ENCODE measurements at regions not wholly inside any gene's neighbourhood (a gene's known extent, or its start where the extent isn't known, plus 50 kb on each side); places are given as distances from the start of the nearest gene placed in this dataset.

DNA sequence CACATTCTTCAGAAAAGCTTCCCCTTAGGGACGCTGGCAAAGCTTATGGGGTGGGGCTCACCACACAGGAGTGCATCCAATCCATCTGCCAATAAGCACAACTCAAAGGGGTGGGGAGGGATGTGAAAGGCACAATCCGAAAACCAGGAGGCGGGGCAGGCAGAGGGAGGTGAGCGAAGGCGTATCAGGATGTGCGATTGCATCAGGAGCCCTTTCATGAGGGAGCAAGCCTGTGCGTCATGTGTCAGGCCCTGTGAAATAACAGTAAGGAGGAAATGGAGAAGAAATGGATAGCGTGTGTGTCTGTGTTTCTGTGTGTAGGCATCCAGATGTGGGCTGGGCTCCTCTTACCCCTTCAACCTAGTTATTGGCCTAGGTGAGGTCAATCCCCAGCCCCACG lies 382.4 kb upstream of the CDH4 start:
- H3K9me3 Mint-ChIP-seq = no peaks in the 10 kb centered on the region
- TF ChIP-seq CTCF (conservative IDR thresholded peaks at IDR 0.05) = no peak
- H3K4me1 ChIP-seq (ENCODE audit: control insufficient read depth, insufficient read depth, low read length) = peaks cover 4% of the 10 kb centered on the region
- no peak overlapping the region for H3K4me3 Mint-ChIP-seq
- DNase-seq = no peak
- H3K9ac ChIP-seq (ENCODE audit: extremely low read depth, low read length, poor library complexity, severe bottlenecking) = no peak overlapping the region
- no peaks in the 10 kb centered on the region for H3K27me3 ChIP-seq (ENCODE audit: control insufficient read depth, insufficient read depth, low read length, poor library complexity, severe bottlenecking)
- 96 to 100% methylated on average over 2 to 9 of the region's 9 CpGs for WGBS, 2 experiments (ENCODE audit: insufficient coverage in 1 of 2, insufficient read length in 1 of 2)
- H3K27ac Mint-ChIP-seq = no peak overlapping the region
- no peak overlapping the region for H3K4me3 ChIP-seq (ENCODE audit: low read length)
- no peak overlapping the region for H3K27ac ChIP-seq (ENCODE audit: low read depth, low read length)
- no peaks in the 10 kb centered on the region for H3K36me3 Mint-ChIP-seq (ENCODE audit: low read depth)
- no peaks in the 10 kb centered on the region for H3K9me3 ChIP-seq (ENCODE audit: control insufficient read depth, low read length)
- H3K36me3 ChIP-seq (ENCODE audit: control insufficient read depth, insufficient read depth, low read length) = no peaks in the 10 kb centered on the region
- H3K4me1 Mint-ChIP-seq = peaks cover 9% of the 10 kb centered on the region
- H3K27me3 Mint-ChIP-seq (ENCODE audit: insufficient read depth) = peaks cover 39% of the 10 kb centered on the region

GRCh38 chr20:60870040-60870439 lies 382.0 kb upstream of the CDH4 start:
- TF ChIP-seq CTCF (conservative IDR thresholded peaks at IDR 0.05) = no peak
- 90 to 96% methylated on average over 2 to 7 of the region's 7 CpGs for WGBS, 2 experiments (ENCODE audit: insufficient coverage in 1 of 2, insufficient read length in 1 of 2)
- no peak overlapping the region for H3K27ac Mint-ChIP-seq

GRCh38 chr20:60872224-60872623 lies 379.8 kb upstream of the CDH4 start:
- no peak overlapping the region for H3K9ac ChIP-seq (ENCODE audit: extremely low read depth, low read length, poor library complexity, severe bottlenecking)
- H3K9me3 ChIP-seq (ENCODE audit: control insufficient read depth, low read length) = no peaks in the 10 kb centered on the region
- no peak overlapping the region for H3K4me3 ChIP-seq (ENCODE audit: low read length)
- WGBS, 2 experiments (ENCODE audit: insufficient coverage in 1 of 2, insufficient read length in 1 of 2) = 82 to 96% methylated on average over 6 to 8 of the region's 8 CpGs
- DNase-seq = no peak
- H3K4me1 ChIP-seq (ENCODE audit: control insufficient read depth, insufficient read depth, low read length) = peaks cover 4% of the 10 kb centered on the region
- H3K36me3 ChIP-seq (ENCODE audit: control insufficient read depth, insufficient read depth, low read length) = no peaks in the 10 kb centered on the region
- no peak for TF ChIP-seq CTCF (conservative IDR thresholded peaks at IDR 0.05)
- Mint-ChIP-seq H3K4me3 (no peak overlapping the region), H3K27me3 (ENCODE audit: insufficient read depth) (peaks cover 55% of the 10 kb centered on the region), H3K27ac (no peak overlapping the region), H3K4me1 (peaks cover 9% of the 10 kb centered on the region), H3K36me3 (ENCODE audit: low read depth) (no peaks in the 10 kb centered on the region), H3K9me3 (no peaks in the 10 kb centered on the region)
- H3K27me3 ChIP-seq (ENCODE audit: control insufficient read depth, insufficient read depth, low read length, poor library complexity, severe bottlenecking) = no peaks in the 10 kb centered on the region
- no peak overlapping the region for H3K27ac ChIP-seq (ENCODE audit: low read depth, low read length)

More at GRCh38 chr20:60870040-60870439, 382.0 kb upstream of the CDH4 start:
- H3K27ac ChIP-seq (ENCODE audit: low read depth, low read length) = no peak overlapping the region
- no peak overlapping the region for H3K4me3 ChIP-seq (ENCODE audit: low read length)
- Mint-ChIP-seq H3K4me1 (peaks cover 9% of the 10 kb centered on the region), H3K36me3 (ENCODE audit: low read depth) (no peaks in the 10 kb centered on the region), H3K4me3 (no peak overlapping the region), H3K27me3 (ENCODE audit: insufficient read depth) (peaks cover 37% of the 10 kb centered on the region), H3K9me3 (no peaks in the 10 kb centered on the region)
- H3K36me3 ChIP-seq (ENCODE audit: control insufficient read depth, insufficient read depth, low read length) = no peaks in the 10 kb centered on the region
- no peak overlapping the region for H3K9ac ChIP-seq (ENCODE audit: extremely low read depth, low read length, poor library complexity, severe bottlenecking)
- peaks cover 4% of the 10 kb centered on the region for H3K4me1 ChIP-seq (ENCODE audit: control insufficient read depth, insufficient read depth, low read length)
- no peak for DNase-seq
- no peaks in the 10 kb centered on the region for H3K27me3 ChIP-seq (ENCODE audit: control insufficient read depth, insufficient read depth, low read length, poor library complexity, severe bottlenecking)
- H3K9me3 ChIP-seq (ENCODE audit: control insufficient read depth, low read length) = no peaks in the 10 kb centered on the region

All from endodermal cell (in vitro differentiated cells).